Transverse colon (tissue), 4 donors: ENCODE measurements at regions not wholly inside any gene's neighbourhood (a gene's known extent, or its start where the extent isn't known, plus 50 kb on each side); places are given as distances from the start of the nearest gene placed in this dataset.

ENCODE experiments used
- DNase-seq: peaks from one replicate; pipeline ENCODE4 v3.0.0-alpha.2; 2019
- H3K27ac ChIP-seq, 4 donors: fragments of 200-600 bp; sonication (generic); 2 replicates each; pipeline ENCODE4 v1.5.1; 2016 to 2018; ENCODE audit warnings: inconsistent platforms in 4 of 4
- H3K27me3 ChIP-seq: fragments of 200-600 bp; sonication (generic); 2 replicates; pipeline ENCODE4 v1.5.1; 2017; ENCODE audit warnings: inconsistent platforms
- H3K36me3 ChIP-seq, 4 donors: fragments of 200-600 bp; sonication (generic); 2 replicates each; pipeline ENCODE4 v1.5.1; 2017 to 2019; ENCODE audit warnings: inconsistent platforms in 4 of 4
- H3K4me1 ChIP-seq, 4 donors: fragments of 200-600 bp; sonication (generic); 2 replicates each; pipeline ENCODE4 v1.5.1; 2017 to 2020; ENCODE audit warnings: inconsistent platforms in 4 of 4
- H3K4me3 ChIP-seq, 4 donors: fragments of 200-600 bp; sonication (generic); 1 replicate in 1 of 4; 2 replicates in 3 of 4; pipeline versions ENCODE4 v1.5.1 to v1.6.1; 2017 to 2019; ENCODE audit warnings: inconsistent platforms in 4 of 4
- H3K9me3 ChIP-seq, 2 donors: fragments of 200-600 bp; sonication (generic); 2 replicates each; pipeline ENCODE4 v1.5.1; 2017 to 2019; ENCODE audit warnings: inconsistent platforms in 2 of 2
- EP300 ChIP-seq: sonication (generic); formaldehyde crosslinking; IDR thresholded peaks from one replicate; pipeline ENCODE4 v1.6.1; 2017; ENCODE audit warnings: antibody characterized with exemption, low read depth
- POLR2A ChIP-seq: fragments of 450-650 bp; IDR thresholded peaks from one replicate; pipeline ENCODE4 v1.6.1; 2016; ENCODE audit warnings: antibody characterized with exemption, mild to moderate bottlenecking, moderate library complexity
- POLR2AphosphoS5 ChIP-seq, 3 donors: sonication (generic); formaldehyde crosslinking; IDR thresholded peaks; one replicate each; pipeline ENCODE4 v1.6.1; 2016; ENCODE audit warnings: antibody characterized with exemption in 3 of 3
- WGBS, 2 donors: methylation state at CpG; one replicate each; pipeline ENCODE4 v1.1.5; 2018; ENCODE audit warnings: low coverage in 1 of 2; 5-methylcytosine and 5-hydroxymethylcytosine counted together
- in situ Hi-C, 4 donors: fragments of 200-750 bp; cut with MboI; loops; one replicate each; pipeline versions ENCODE4 v1.15.0 to v1.15.1; 2017; ENCODE audit warnings: low sequenced_read_pairs in 3 of 4, low pct_ligation_motif_present in 1 of 4, low pct_unique_long_range_greater_than_20kb in 1 of 4
- intact Hi-C: fragments of 100-400 bp; cut with DNase I; formaldehyde crosslinking; loops from one replicate; pipeline ENCODE4 v1.15.1; 2023; ENCODE audit warnings: low total_unique reads
- TF ChIP-seq, protein P1 (sequence below), 5 experiments: fragments of 200-600 bp in 3 of 5; fragments of 450-650 bp in 2 of 5; sonication (generic) in 3 of 5; IDR thresholded peaks; 1 replicate in 2 of 5; 2 replicates in 3 of 5; pipeline ENCODE4 v1.5.1; 2016 to 2017; ENCODE audit warnings: antibody characterized with exemption in 5 of 5, inconsistent platforms in 3 of 5, mild to moderate bottlenecking in 2 of 5, moderate library complexity in 1 of 5

DNA sequence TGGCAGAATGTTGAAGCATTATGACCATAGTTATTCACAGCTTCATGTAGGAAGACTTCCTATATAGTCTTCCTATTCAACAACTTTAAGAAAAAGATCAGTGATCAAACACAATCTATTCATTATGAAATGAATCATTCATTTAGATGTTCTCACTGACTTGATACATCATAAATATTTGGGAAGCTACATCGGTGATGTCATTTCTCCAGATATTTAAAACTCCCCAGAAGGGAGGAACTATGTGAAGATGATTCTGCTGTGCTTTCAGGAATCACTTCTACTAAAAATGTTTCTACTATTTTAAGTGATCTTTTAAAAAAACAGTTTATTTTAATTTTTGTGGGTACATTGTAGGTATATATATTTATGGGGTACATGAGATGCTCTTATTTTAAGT lies 316.4 kb downstream of the BCAT1 start:
- no peak for DNase-seq
- WGBS, 2 donors: 79 to 88% methylated on average over 1 of the region's 1 CpG
- in situ Hi-C loops: no loop called here
- Histone ChIP-seq H3K9me3 (no peaks in the 10 kb centered on the region), H3K27me3 (no peaks in the 10 kb centered on the region), H3K4me3 (no peak overlapping the region), H3K36me3 (no peaks in the 10 kb centered on the region), H3K27ac (no peak overlapping the region), H3K4me1 (no peaks in the 10 kb centered on the region)
- intact Hi-C loops: no loop called here
- TF ChIP-seq, protein P1, sequence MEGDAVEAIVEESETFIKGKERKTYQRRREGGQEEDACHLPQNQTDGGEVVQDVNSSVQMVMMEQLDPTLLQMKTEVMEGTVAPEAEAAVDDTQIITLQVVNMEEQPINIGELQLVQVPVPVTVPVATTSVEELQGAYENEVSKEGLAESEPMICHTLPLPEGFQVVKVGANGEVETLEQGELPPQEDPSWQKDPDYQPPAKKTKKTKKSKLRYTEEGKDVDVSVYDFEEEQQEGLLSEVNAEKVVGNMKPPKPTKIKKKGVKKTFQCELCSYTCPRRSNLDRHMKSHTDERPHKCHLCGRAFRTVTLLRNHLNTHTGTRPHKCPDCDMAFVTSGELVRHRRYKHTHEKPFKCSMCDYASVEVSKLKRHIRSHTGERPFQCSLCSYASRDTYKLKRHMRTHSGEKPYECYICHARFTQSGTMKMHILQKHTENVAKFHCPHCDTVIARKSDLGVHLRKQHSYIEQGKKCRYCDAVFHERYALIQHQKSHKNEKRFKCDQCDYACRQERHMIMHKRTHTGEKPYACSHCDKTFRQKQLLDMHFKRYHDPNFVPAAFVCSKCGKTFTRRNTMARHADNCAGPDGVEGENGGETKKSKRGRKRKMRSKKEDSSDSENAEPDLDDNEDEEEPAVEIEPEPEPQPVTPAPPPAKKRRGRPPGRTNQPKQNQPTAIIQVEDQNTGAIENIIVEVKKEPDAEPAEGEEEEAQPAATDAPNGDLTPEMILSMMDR (IDR thresholded peaks at IDR 0.05): no peak
- no peak for TF ChIP-seq EP300
- no peak for TF ChIP-seq POLR2A
- no peak for TF ChIP-seq POLR2AphosphoS5 (IDR thresholded peaks at IDR 0.05)

DNA sequence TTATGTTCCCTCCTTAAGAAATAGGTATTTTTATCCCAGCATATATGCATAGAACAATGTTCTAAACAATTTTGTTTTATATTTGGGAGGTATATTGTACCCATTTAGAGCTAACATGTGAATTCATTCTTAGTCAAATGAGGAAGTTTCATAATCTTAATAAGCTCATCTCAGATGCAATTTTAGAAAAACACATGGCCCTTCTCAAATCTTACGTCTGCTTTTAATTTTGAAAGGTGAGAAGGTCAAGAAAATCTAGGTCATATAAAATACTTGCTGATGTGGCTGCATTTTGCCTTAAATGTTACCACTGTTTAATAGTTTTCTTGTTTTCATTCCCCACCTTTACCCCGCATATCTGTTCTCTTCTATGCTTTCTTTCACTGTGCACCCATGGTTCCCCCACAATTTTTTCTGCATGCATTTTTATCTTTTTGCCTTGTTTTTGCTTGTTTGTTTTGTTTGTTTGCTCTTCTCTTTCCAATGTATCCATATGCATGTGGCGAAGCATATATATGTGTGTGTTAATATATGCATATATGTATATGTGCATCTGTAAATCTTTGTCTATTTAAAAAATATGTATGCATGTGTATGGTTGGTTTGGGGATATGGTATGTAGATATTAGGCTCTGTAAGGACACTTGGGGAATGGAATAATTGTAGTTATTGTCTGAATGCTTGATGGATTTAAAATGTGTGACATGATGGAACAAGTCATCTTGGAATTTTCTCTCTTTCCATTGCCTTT lies 317.1 kb downstream of the BCAT1 start:
- H3K4me1 ChIP-seq: no peaks in the 10 kb centered on the region
- H3K9me3 ChIP-seq: no peaks in the 10 kb centered on the region
- DNase-seq: no peak
- H3K27ac ChIP-seq: no peak overlapping the region
- intact Hi-C loops (no loop called here), in situ Hi-C loops (no loop called here)
- TF ChIP-seq, protein P1 (IDR thresholded peaks at IDR 0.05): no peak
- TF ChIP-seq POLR2AphosphoS5 (IDR thresholded peaks at IDR 0.05): no peak
- no peak for TF ChIP-seq EP300
- H3K36me3 ChIP-seq: no peaks in the 10 kb centered on the region
- H3K4me3 ChIP-seq: no peak overlapping the region
- H3K27me3 ChIP-seq: no peaks in the 10 kb centered on the region
- WGBS, 2 donors: 74% methylated on average over 3 of the region's 3 CpGs

DNA sequence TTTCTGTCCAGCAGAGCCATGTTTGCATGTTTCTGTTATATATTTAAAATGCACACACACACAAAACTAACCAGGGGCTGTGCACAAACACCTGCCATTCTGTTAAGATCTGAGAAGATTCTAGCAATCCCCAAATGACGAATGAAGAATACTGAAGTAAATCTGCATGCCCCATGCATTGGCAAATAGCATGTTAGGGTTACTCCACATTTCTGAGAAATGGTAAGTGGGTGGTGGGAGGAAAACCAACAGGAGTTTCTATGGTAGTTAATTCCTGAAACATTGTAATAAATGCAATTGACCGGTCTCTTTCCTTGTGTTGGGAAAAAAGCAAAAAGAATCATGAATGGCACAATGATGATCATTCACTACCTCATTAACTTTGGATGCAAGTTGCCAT lies 318.0 kb downstream of the BCAT1 start:
- Histone ChIP-seq H3K4me3 (no peak overlapping the region), H3K9me3 (no peaks in the 10 kb centered on the region), H3K4me1 (no peaks in the 10 kb centered on the region), H3K36me3 (no peaks in the 10 kb centered on the region), H3K27me3 (no peaks in the 10 kb centered on the region), H3K27ac (no peak overlapping the region)
- in situ Hi-C loops (no loop called here), intact Hi-C loops (no loop called here)
- TF ChIP-seq, protein P1 (IDR thresholded peaks at IDR 0.05): no peak
- no peak for DNase-seq
- WGBS, 2 donors: 80 to 86% methylated on average over 2 of the region's 2 CpGs

DNA sequence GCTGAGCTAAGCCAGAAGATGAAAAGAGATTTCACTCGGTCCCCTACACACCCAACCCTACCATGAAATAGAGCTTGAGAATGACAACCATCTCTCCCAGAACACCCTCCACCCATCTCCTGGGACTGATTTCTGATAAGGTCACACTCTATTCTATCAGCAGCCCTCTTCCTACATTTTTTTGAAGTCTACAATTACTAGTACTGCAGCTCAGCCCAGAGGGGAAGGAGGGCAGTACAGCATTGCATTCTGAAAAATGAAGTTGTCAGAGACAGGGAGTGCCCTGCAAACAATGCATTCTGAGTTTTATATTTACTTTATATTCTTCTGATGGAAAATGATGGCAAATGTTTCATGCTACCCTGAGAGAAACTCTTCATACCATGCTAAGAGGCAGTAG lies 318.5 kb downstream of the BCAT1 start:
- no peaks in the 10 kb centered on the region for H3K36me3 ChIP-seq
- H3K27ac ChIP-seq: no peak overlapping the region
- intact Hi-C loops (no loop called here), in situ Hi-C loops (no loop called here)
- WGBS, 2 donors: 80 to 100% methylated on average over 1 of the region's 1 CpG
- no peak for DNase-seq
- no peaks in the 10 kb centered on the region for H3K9me3 ChIP-seq
- no peak overlapping the region for H3K4me3 ChIP-seq
- TF ChIP-seq POLR2A (no peak), POLR2AphosphoS5 (IDR thresholded peaks at IDR 0.05) (no peak), EP300 (no peak)
- TF ChIP-seq, protein P1 (IDR thresholded peaks at IDR 0.05): no peak
- no peaks in the 10 kb centered on the region for H3K4me1 ChIP-seq
- H3K27me3 ChIP-seq: no peaks in the 10 kb centered on the region
